HepG2 (cell line): ENCODE measurements at regions not wholly inside any gene's neighbourhood (a gene's known extent, or its start where the extent isn't known, plus 50 kb on each side); places are given as distances from the start of the nearest gene placed in this dataset.

Source experiments
- ATAC-seq: fragments of 200-7000 bp; cut with Tn5 transposase; 3 replicates; pipeline ENCODE4 v1.9.1; 2020; ENCODE audit warnings: mild to moderate bottlenecking, moderate library complexity
- BruUV-seq: library from RNA; stranded (reverse); fragments of 400-500 nt; replicated peaks from 2 replicates; lab custom pipeline; 2021; lab: Mats Ljungman, UMichigan
- CTCF ChIA-PET: fragments of 300-600 bp; formaldehyde crosslinking; extraction: SDS; loops from one replicate; lab custom pipeline; 2021; ENCODE audit warnings: low total read pairs, inconsistent platforms, low intra/inter-chr PET ratio; lab: Yijun Ruan, JAX
- POLR2A ChIA-PET: fragments of 350-600 bp; sonication (Branson Sonifier 250); formaldehyde crosslinking; loops from one replicate; lab custom pipeline; 2020; ENCODE audit warnings: antibody characterized with exemption, inconsistent platforms; lab: Yijun Ruan, JAX
- DNase-seq: peaks from one replicate; pipeline ENCODE4 v3.0.0-alpha.2; 2015; ENCODE audit warnings: low spot score
- FAIRE-seq: peaks from 3 replicates; lab custom pipeline; 2011; peaks lifted over from hg19 to GRCh38; lab: Jason Lieb, UNC
- H2AFZ ChIP-seq: one replicate; pipeline ENCODE4 v1.6.1; 2011; ENCODE audit warnings: low read length, inconsistent platforms
- H3K27ac ChIP-seq: fragments of 300-600 bp; 3 replicates; pipeline ENCODE4 v1.8.0; 2011; ENCODE audit warnings: mixed run types, mild to moderate bottlenecking, mixed read lengths, low read length, inconsistent platforms; ENCODE audit not compliant: insufficient read depth; ENCODE audit errors: extremely low read length
- H3K27me3 ChIP-seq, 2 experiments: fragments of 200-600 bp in 1 of 2; 2 replicates in 1 of 2; 3 replicates in 1 of 2; pipeline versions ENCODE4 v1.6.0 to v1.8.0; 2011; ENCODE audit warnings: low read length in 2 of 2, mild to moderate bottlenecking in 2 of 2, moderate library complexity in 2 of 2, inconsistent platforms in 1 of 2; ENCODE audit not compliant: insufficient read depth in 2 of 2, control insufficient read depth in 1 of 2
- H3K36me3 ChIP-seq, 2 experiments: fragments of 200-600 bp in 1 of 2; replicated peaks in 1 of 2; 2 replicates in 1 of 2; 3 replicates in 1 of 2; pipeline versions ENCODE4 v1.5.1 to v1.8.0; 2011; ENCODE audit warnings: low read length in 2 of 2, inconsistent platforms in 1 of 2; ENCODE audit not compliant: insufficient read depth in 2 of 2, control insufficient read depth in 1 of 2
- H3K4me1 ChIP-seq: 2 replicates; pipeline ENCODE4 v1.5.1; 2012; ENCODE audit warnings: low read length, inconsistent platforms; ENCODE audit not compliant: insufficient read depth
- H3K4me2 ChIP-seq: 2 replicates; pipeline ENCODE4 v1.6.0; 2011; ENCODE audit warnings: low read depth, low read length, inconsistent platforms
- H3K4me3 ChIP-seq, 3 experiments: fragments of 200-600 bp in 1 of 3; sonication (generic), shearing (Covaris generic) in 1 of 3; replicated peaks in 1 of 3; 2 replicates each; pipeline ENCODE4 v1.5.1; 2011 to 2016; ENCODE audit warnings: low read length in 3 of 3, inconsistent platforms in 2 of 3, low read depth in 2 of 3, mild to moderate bottlenecking in 2 of 3, control low read depth in 1 of 3, mixed read lengths in 1 of 3; ENCODE audit not compliant: insufficient read depth in 1 of 3
- H3K79me2 ChIP-seq: one replicate; pipeline ENCODE4 v1.6.1; 2011; ENCODE audit warnings: low read length, inconsistent platforms; ENCODE audit not compliant: insufficient read depth
- H3K9ac ChIP-seq: 2 replicates; pipeline ENCODE4 v1.6.0; 2011; ENCODE audit warnings: mild to moderate bottlenecking, low read depth, low read length, inconsistent platforms; ENCODE audit not compliant: insufficient read depth
- H3K9me3 ChIP-seq: 2 replicates; pipeline ENCODE4 v1.5.1; 2012; ENCODE audit warnings: mild to moderate bottlenecking, low read length
- H4K20me1 ChIP-seq: 2 replicates; pipeline ENCODE4 v1.6.0; 2011; ENCODE audit warnings: inconsistent platforms, mild to moderate bottlenecking, low read length, moderate library complexity; ENCODE audit not compliant: insufficient read depth
- ADNP ChIP-seq: sonication (generic); formaldehyde crosslinking; IDR thresholded peaks from 2 replicates; pipeline ENCODE4 v1.4.0; 2020; ENCODE audit warnings: missing genetic modification reagents
- FOXO1 ChIP-seq: sonication (generic); formaldehyde crosslinking; IDR thresholded peaks from 2 replicates; pipeline ENCODE4 v1.4.0; 2020; ENCODE audit warnings: missing genetic modification reagents
- GTF2F1 ChIP-seq: fragments of 150-350 bp; IDR thresholded peaks from 2 replicates; pipeline ENCODE4 v1.6.1; 2014; ENCODE audit warnings: low read length
- IRF2 ChIP-seq: IDR thresholded peaks from 2 replicates; pipeline ENCODE4 v1.6.1; 2018; ENCODE audit warnings: missing genetic modification reagents, missing compliant biosample characterization
- KAT2B ChIP-seq: fragments of 150-350 bp; IDR thresholded peaks from 2 replicates; pipeline ENCODE4 v1.6.1; 2014; ENCODE audit warnings: low read depth, low read length, borderline replicate concordance
- KIAA2018 ChIP-seq: sonication (generic); formaldehyde crosslinking; IDR thresholded peaks from 2 replicates; pipeline ENCODE4 v1.5.0; 2020; ENCODE audit warnings: mild to moderate bottlenecking, missing genetic modification reagents, borderline replicate concordance
- SNAPC5 ChIP-seq: sonication (generic); formaldehyde crosslinking; IDR thresholded peaks from 2 replicates; pipeline ENCODE4 v1.8.1; 2023; ENCODE audit warnings: mild to moderate bottlenecking, missing genetic modification reagents, borderline replicate concordance
- SOX6 ChIP-seq, 2 experiments: fragments of 450-650 bp in 1 of 2; sonication (generic) in 1 of 2; formaldehyde crosslinking in 1 of 2; IDR thresholded peaks; 2 replicates each; pipeline versions ENCODE4 v1.4.0 to v1.6.1; 2017 to 2020; ENCODE audit warnings: antibody characterized with exemption in 1 of 2, mild to moderate bottlenecking in 1 of 2, missing genetic modification reagents in 1 of 2
- ZBTB39 ChIP-seq: sonication (generic); formaldehyde crosslinking; IDR thresholded peaks from 2 replicates; pipeline ENCODE4 v1.5.0; 2020; ENCODE audit warnings: missing genetic modification reagents
- ZFP90 ChIP-seq: sonication (generic); formaldehyde crosslinking; IDR thresholded peaks from 2 replicates; pipeline ENCODE4 v1.8.0; 2022; ENCODE audit warnings: missing genetic modification reagents, mild to moderate bottlenecking, inconsistent platforms, borderline replicate concordance
- ZIK1 ChIP-seq: sonication (generic); formaldehyde crosslinking; IDR thresholded peaks from 2 replicates; pipeline ENCODE4 v1.5.0; 2020; ENCODE audit warnings: mild to moderate bottlenecking, low read depth, missing genetic modification reagents, borderline replicate concordance
- ZNF530 ChIP-seq: sonication (generic); formaldehyde crosslinking; IDR thresholded peaks from 2 replicates; pipeline ENCODE4 v1.5.0; 2020; ENCODE audit warnings: low read depth, mild to moderate bottlenecking, missing genetic modification reagents
- ZNF547 ChIP-seq: sonication (generic); formaldehyde crosslinking; IDR thresholded peaks from 2 replicates; pipeline ENCODE4 v1.5.1; 2020; ENCODE audit warnings: mild to moderate bottlenecking, missing genetic modification reagents
- ZNF569 ChIP-seq: sonication (generic); formaldehyde crosslinking; IDR thresholded peaks from 2 replicates; pipeline ENCODE4 v1.5.0; 2020; ENCODE audit warnings: mild to moderate bottlenecking, missing genetic modification reagents, moderate library complexity, borderline replicate concordance
- ZNF614 ChIP-seq: IDR thresholded peaks from 2 replicates; pipeline ENCODE4 v1.6.1; 2018; ENCODE audit warnings: missing biosample characterization, missing genetic modification reagents, inconsistent platforms, borderline replicate concordance
- ZNF660 ChIP-seq: sonication (generic); formaldehyde crosslinking; IDR thresholded peaks from 2 replicates; pipeline ENCODE4 v1.5.1; 2020; ENCODE audit warnings: mild to moderate bottlenecking, low read depth, missing genetic modification reagents, borderline replicate concordance
- WGBS: methylation state at CpG from one replicate; pipeline ENCODE4 v1.1.6; 2017; ENCODE audit warnings: low lambda C conversion rate; 5-methylcytosine and 5-hydroxymethylcytosine counted together
- in situ Hi-C: cut with HindIII; loops from 2 replicates; pipeline ENCODE4 v1.10.0; 2017; ENCODE audit warnings: low pct_unique_long_range_greater_than_20kb; ENCODE audit not compliant: extremely low pct_ligation_motif_present
- intact Hi-C: fragments of 100-400 bp; cut with micrococcal nuclease; formaldehyde crosslinking; loops from one replicate; pipeline ENCODE4 v1.10.0; 2022; ENCODE audit not compliant: unreplicated experiment

- peaks cover 4% of the 10 kb centered on the region for H3K4me1 ChIP-seq
- intact Hi-C loops (no loop called here), in situ Hi-C loops (no loop called here)
- DNase-seq (no peak), FAIRE-seq (no peak), ATAC-seq (no peak)
- no peaks in the 10 kb centered on the region for H4K20me1 ChIP-seq
- no peak overlapping the region for H2AFZ ChIP-seq
- H3K4me2 ChIP-seq = no peak overlapping the region
- 35% methylated on average over 3 of the region's 3 CpGs for WGBS
- H3K9ac ChIP-seq = no peak overlapping the region
- H3K36me3 ChIP-seq = no peaks in the 10 kb centered on the region
- no peak overlapping the region for H3K27ac ChIP-seq
- BruUV-seq = no TSS peak
- H3K27me3 ChIP-seq = no peaks in the 10 kb centered on the region
- no peaks in the 10 kb centered on the region for H3K79me2 ChIP-seq
- peaks cover 15% of the 10 kb centered on the region; the same call in 1 of the 2 replicates for H3K9me3 ChIP-seq
- ChIA-PET CTCF (no interaction called here), POLR2A (no interaction called here)
- no peak overlapping the region for H3K4me3 ChIP-seq
- no peak for TF ChIP-seq ADNP
- TF ChIP-seq ZNF547 (CRISPR knock-in tag) = no peak
- no peak for TF ChIP-seq ZNF569 (CRISPR knock-in tag)
- no peak for TF ChIP-seq IRF2
- TF ChIP-seq SOX6 (IDR thresholded peaks at IDR 0.05) = no peak
- no peak for TF ChIP-seq SOX6 (CRISPR knock-in tag; IDR thresholded peaks at IDR 0.05)
- no peak for TF ChIP-seq KAT2B
- TF ChIP-seq ZFP90 (CRISPR knock-in tag) = no peak
- TF ChIP-seq ZBTB39 (CRISPR knock-in tag) = no peak
- no peak for TF ChIP-seq ZNF530
- TF ChIP-seq SNAPC5 = no peak
- no peak for TF ChIP-seq KIAA2018
- TF ChIP-seq ZNF660 (CRISPR knock-in tag) = no peak
- TF ChIP-seq FOXO1 (CRISPR knock-in tag) = no peak
- TF ChIP-seq GTF2F1 = no peak
- TF ChIP-seq ZNF614 (CRISPR knock-in tag) = no peak
- no peak for TF ChIP-seq ZIK1
Observed at GRCh38 chr2:82795446-82795845, 1663.6 kb downstream of the SUCLG1 start.
